Fibroblast of skin of abdomen (primary cell): ENCODE measurements at regions not wholly inside any gene's neighbourhood (a gene's known extent, or its start where the extent isn't known, plus 50 kb on each side); places are given as distances from the start of the nearest gene placed in this dataset.

Source experiments
- DNase-seq: peaks from one replicate; pipeline ENCODE4 v3.0.0-alpha.2; 2013

- no peak for DNase-seq
Observed at GRCh38 chr11:128216198-128216597, 371.2 kb downstream of the ETS1 start.

GRCh38 chr11:128215238-128215882, 372.0 kb downstream of the ETS1 start:
- no peak for DNase-seq

GRCh38 chr11:128214263-128214662, 373.1 kb downstream of the ETS1 start:
- no peak for DNase-seq

GRCh38 chr11:128213461-128213860, 373.9 kb downstream of the ETS1 start:
- DNase-seq = no peak

GRCh38 chr11:128212324-128212723, 375.0 kb downstream of the ETS1 start:
- no peak for DNase-seq

- peak; percentile 99 for DNase-seq
Observed at GRCh38 chr11:128210148-128210940, 377.0 kb downstream of the ETS1 start.

- DNase-seq = no peak
Observed at GRCh38 chr11:128209138-128209435, 378.3 kb downstream of the ETS1 start.

GRCh38 chr11:128208329-128209137, 378.8 kb downstream of the ETS1 start:
- peak; percentile 96 for DNase-seq

- DNase-seq = peak; percentile 97
Observed at GRCh38 chr11:128207861-128208321, 379.5 kb downstream of the ETS1 start.

- DNase-seq = no peak
Observed at GRCh38 chr11:128206461-128206860, 380.9 kb downstream of the ETS1 start.

GRCh38 chr11:128205796-128206195, 381.6 kb downstream of the ETS1 start:
- DNase-seq = no peak

- DNase-seq = no peak
Observed at GRCh38 chr11:128204898-128205297, 382.5 kb downstream of the ETS1 start.

GRCh38 chr11:128201801-128202200, 385.6 kb downstream of the ETS1 start:
- no peak for DNase-seq

GRCh38 chr11:128201009-128201408, 386.3 kb downstream of the ETS1 start:
- no peak for DNase-seq

GRCh38 chr11:128200467-128200866, 386.9 kb downstream of the ETS1 start:
- no peak for DNase-seq

GRCh38 chr11:128198216-128198772, 389.1 kb downstream of the ETS1 start:
- DNase-seq = no peak

GRCh38 chr11:128196235-128196634, 391.1 kb downstream of the ETS1 start:
- DNase-seq = peak; percentile 68

GRCh38 chr11:128195756-128196155, 391.6 kb downstream of the ETS1 start:
- DNase-seq = no peak

GRCh38 chr11:128195057-128195751, 392.2 kb downstream of the ETS1 start:
- peak; percentile 53 for DNase-seq

- no peak for DNase-seq
Observed at GRCh38 chr11:128194216-128194615, 393.1 kb downstream of the ETS1 start.

GRCh38 chr11:128193615-128194014, 393.7 kb downstream of the ETS1 start:
- DNase-seq = no peak

GRCh38 chr11:128190312-128190711, 397.0 kb downstream of the ETS1 start:
- no peak for DNase-seq
